Endodermal cell (in vitro differentiated cells): ENCODE measurements at regions not wholly inside any gene's neighbourhood (a gene's known extent, or its start where the extent isn't known, plus 50 kb on each side); places are given as distances from the start of the nearest gene placed in this dataset.

Experiments
- DNase-seq: peaks from one replicate; pipeline ENCODE4 v3.0.0-alpha.2; 2017
- H3K27ac ChIP-seq: 2 replicates; pipeline ENCODE4 v1.5.1; 2013; ENCODE audit warnings: mild to moderate bottlenecking, low read depth, low read length, moderate library complexity
- H3K27me3 ChIP-seq: 2 replicates; pipeline ENCODE4 v1.6.1; 2013; ENCODE audit warnings: mild to moderate bottlenecking, low read length, moderate library complexity; ENCODE audit not compliant: insufficient read depth, control insufficient read depth, poor library complexity, severe bottlenecking
- H3K36me3 ChIP-seq: 2 replicates; pipeline ENCODE4 v1.7.0; 2013; ENCODE audit warnings: mild to moderate bottlenecking, low read length, moderate library complexity; ENCODE audit not compliant: control insufficient read depth, insufficient read depth
- H3K4me1 ChIP-seq: one replicate; pipeline ENCODE4 v1.7.0; 2013; ENCODE audit warnings: low read length; ENCODE audit not compliant: control insufficient read depth, insufficient read depth
- H3K4me3 ChIP-seq: 2 replicates; pipeline ENCODE4 v1.5.1; 2013; ENCODE audit warnings: mild to moderate bottlenecking, low read length, moderate library complexity
- H3K9ac ChIP-seq: 2 replicates; pipeline ENCODE4 v1.6.1; 2013; ENCODE audit warnings: mild to moderate bottlenecking, low read length, moderate library complexity; ENCODE audit not compliant: poor library complexity, severe bottlenecking; ENCODE audit errors: extremely low read depth
- H3K9me3 ChIP-seq: 2 replicates; pipeline ENCODE4 v1.6.1; 2013; ENCODE audit warnings: mild to moderate bottlenecking, low read length, moderate library complexity; ENCODE audit not compliant: control insufficient read depth
- H3K27ac Mint-ChIP-seq: 2 replicates; pipeline ENCODE4 v1.8.0; 2020; ENCODE audit warnings: mixed read lengths
- H3K27me3 Mint-ChIP-seq: 2 replicates; pipeline ENCODE4 v1.8.0; 2021; ENCODE audit warnings: mild to moderate bottlenecking, mixed read lengths; ENCODE audit not compliant: insufficient read depth
- H3K36me3 Mint-ChIP-seq: 2 replicates; pipeline ENCODE4 v1.8.0; 2020; ENCODE audit warnings: low read depth, mixed read lengths
- H3K4me1 Mint-ChIP-seq: 2 replicates; pipeline ENCODE4 v1.8.0; 2020; ENCODE audit warnings: mixed read lengths
- H3K4me3 Mint-ChIP-seq: 2 replicates; pipeline ENCODE4 v1.8.0; 2020; ENCODE audit warnings: mild to moderate bottlenecking, moderate library complexity, mixed read lengths
- H3K9me3 Mint-ChIP-seq: 2 replicates; pipeline ENCODE4 v1.8.0; 2020; ENCODE audit warnings: mild to moderate bottlenecking, mixed read lengths
- CTCF ChIP-seq: fragments of 200-600 bp; sonication (generic); conservative IDR thresholded peaks from 2 replicates; pipeline ENCODE4 v1.5.0; 2021; ENCODE audit warnings: antibody characterized with exemption, mild to moderate bottlenecking
- WGBS, 2 experiments: methylation state at CpG; one replicate each; pipeline versions ENCODE4 v1.1.5 to v1.1.7; 2013; ENCODE audit warnings: missing lambda C conversion rate in 2 of 2, mixed read lengths in 1 of 2; ENCODE audit not compliant: insufficient coverage in 1 of 2, insufficient read length in 1 of 2; 5-methylcytosine and 5-hydroxymethylcytosine counted together

- Mint-ChIP-seq H3K27me3 (peaks cover 2% of the 10 kb centered on the region), H3K9me3 (peaks cover 22% of the 10 kb centered on the region), H3K27ac (no peak overlapping the region), H3K36me3 (no peaks in the 10 kb centered on the region), H3K4me1 (no peaks in the 10 kb centered on the region), H3K4me3 (no peak overlapping the region)
- no peak overlapping the region for H3K4me3 ChIP-seq
- H3K36me3 ChIP-seq: no peaks in the 10 kb centered on the region
- no peaks in the 10 kb centered on the region for H3K27me3 ChIP-seq
- peaks cover 5% of the 10 kb centered on the region for H3K9me3 ChIP-seq
- no peak overlapping the region for H3K27ac ChIP-seq
- H3K4me1 ChIP-seq: no peaks in the 10 kb centered on the region
- no peak for DNase-seq
- no peak for TF ChIP-seq CTCF
- H3K9ac ChIP-seq: no peak overlapping the region
Measured at GRCh38 chr11:26112264-26112663, 219.7 kb upstream of the ANO3 start.

GRCh38 chr11:26121466-26121865 is 210.5 kb upstream of the ANO3 start:
- H3K9me3 Mint-ChIP-seq: peaks cover 2% of the 10 kb centered on the region

GRCh38 chr11:26126741-26127140 is 205.2 kb upstream of the ANO3 start:
- Histone ChIP-seq H3K4me3 (no peak overlapping the region), H3K4me1 (no peaks in the 10 kb centered on the region), H3K27ac (no peak overlapping the region), H3K27me3 (no peaks in the 10 kb centered on the region), H3K9ac (no peak overlapping the region), H3K9me3 (no peaks in the 10 kb centered on the region), H3K36me3 (no peaks in the 10 kb centered on the region)
- Mint-ChIP-seq H3K4me1 (no peaks in the 10 kb centered on the region), H3K9me3 (no peaks in the 10 kb centered on the region), H3K27ac (no peak overlapping the region), H3K27me3 (no peaks in the 10 kb centered on the region), H3K4me3 (no peak overlapping the region), H3K36me3 (no peaks in the 10 kb centered on the region)
- no peak for TF ChIP-seq CTCF
- DNase-seq: no peak

More at GRCh38 chr11:26121466-26121865, 210.5 kb upstream of the ANO3 start:
- Mint-ChIP-seq H3K36me3 (no peaks in the 10 kb centered on the region), H3K4me3 (no peak overlapping the region), H3K27ac (no peak overlapping the region), H3K27me3 (no peaks in the 10 kb centered on the region), H3K4me1 (no peaks in the 10 kb centered on the region)
- no peak for TF ChIP-seq CTCF
- H3K36me3 ChIP-seq: no peaks in the 10 kb centered on the region
- no peak overlapping the region for H3K27ac ChIP-seq
- WGBS, 2 experiments: 100% methylated on average over 2 of the region's 2 CpGs; no CpG with 5 or more reads in 1 of the 2 experiments
- no peak overlapping the region for H3K4me3 ChIP-seq
- DNase-seq: no peak
- no peaks in the 10 kb centered on the region for H3K9me3 ChIP-seq
- no peaks in the 10 kb centered on the region for H3K4me1 ChIP-seq
- H3K9ac ChIP-seq: no peak overlapping the region
- no peaks in the 10 kb centered on the region for H3K27me3 ChIP-seq
